GM12878 (cell line): ENCODE measurements at regions not wholly inside any gene's neighbourhood (a gene's known extent, or its start where the extent isn't known, plus 50 kb on each side); places are given as distances from the start of the nearest gene placed in this dataset.

Experiments
- ATAC-seq: fragments of 200-7000 bp; cut with Tn5 transposase; 3 replicates; pipeline ENCODE4 v1.9.1; 2020; ENCODE audit warnings: mild to moderate bottlenecking, moderate library complexity
- BruUV-seq: library from RNA; stranded (reverse); fragments of 400-500 nt; replicated peaks from 2 replicates; lab custom pipeline; 2021; lab: Mats Ljungman, UMichigan
- CTCF ChIA-PET: fragments of 300-600 bp; sonication (Branson Sonifier 250); formaldehyde crosslinking; extraction: SDS; loops from one replicate; lab custom pipeline; 2021; ENCODE audit warnings: inconsistent platforms; lab: Yijun Ruan, JAX
- POLR2A ChIA-PET: fragments of 350-600 bp; formaldehyde crosslinking; extraction: SDS; loops from one replicate; lab custom pipeline; 2021; ENCODE audit warnings: inconsistent platforms; lab: Charles Lee
- RAD21 ChIA-PET: fragments of 300-600 bp; sonication (Branson Sonifier 250); formaldehyde crosslinking; loops from one replicate; lab custom pipeline; 2023; ENCODE audit warnings: antibody characterized with exemption; ENCODE audit not compliant: unreplicated experiment; lab: Charles Lee
- SMC1A ChIA-PET: fragments of 300-600 bp; sonication (Branson Sonifier 250); formaldehyde crosslinking; loops from one replicate; lab custom pipeline; 2023; ENCODE audit not compliant: unreplicated experiment, uncharacterized antibody; lab: Charles Lee
- DNase-seq: peaks from one replicate; pipeline ENCODE4 v3.0.0-alpha.2; 2011; ENCODE audit warnings: low read depth, low spot score
- FAIRE-seq: peaks from 3 replicates; lab custom pipeline; 2011; peaks lifted over from hg19 to GRCh38; lab: Jason Lieb, UNC
- H2AFZ ChIP-seq: 2 replicates; pipeline ENCODE4 v1.6.0; 2011; ENCODE audit warnings: low read depth, low read length, control low read depth; ENCODE audit not compliant: control insufficient read depth
- H3K27ac ChIP-seq: 2 replicates; pipeline ENCODE4 v1.5.1; 2011; ENCODE audit warnings: control low read depth; ENCODE audit not compliant: control insufficient read depth, insufficient read depth
- H3K27me3 ChIP-seq, 2 experiments: replicated peaks in 1 of 2; 2 replicates each; pipeline versions ENCODE4 v1.6.0 to v1.6.1; 2011; ENCODE audit warnings: low read length in 1 of 2; ENCODE audit not compliant: control insufficient read depth in 2 of 2, insufficient read depth in 2 of 2
- H3K36me3 ChIP-seq, 2 experiments: 2 replicates each; pipeline ENCODE4 v1.5.1; 2011; ENCODE audit warnings: low read length in 1 of 2; ENCODE audit not compliant: control insufficient read depth in 2 of 2, insufficient read depth in 2 of 2
- H3K4me1 ChIP-seq: 2 replicates; pipeline ENCODE4 v1.6.1; 2011; ENCODE audit warnings: mild to moderate bottlenecking, low read length, moderate library complexity, mixed read lengths; ENCODE audit not compliant: control insufficient read depth, insufficient read depth
- H3K4me2 ChIP-seq: 2 replicates; pipeline ENCODE4 v1.6.0; 2011; ENCODE audit warnings: control low read depth; ENCODE audit not compliant: control insufficient read depth, insufficient read depth
- H3K4me3 ChIP-seq: fragments of 200-600 bp; sonication (generic); 2 replicates; pipeline ENCODE4 v1.5.1; 2016
- H3K79me2 ChIP-seq: 2 replicates; pipeline ENCODE4 v1.6.0; 2011; ENCODE audit warnings: low read length; ENCODE audit not compliant: control insufficient read depth, insufficient read depth
- H3K9ac ChIP-seq: 2 replicates; pipeline ENCODE4 v1.8.0; 2011; ENCODE audit warnings: low read length, control low read depth, mixed read lengths; ENCODE audit not compliant: control insufficient read depth, insufficient read depth
- H3K9me3 ChIP-seq: replicated peaks from 3 replicates; pipeline ENCODE4 v1.5.1; 2011; ENCODE audit warnings: mild to moderate bottlenecking, low read length; ENCODE audit not compliant: control insufficient read depth, insufficient read depth
- H4K20me1 ChIP-seq: 2 replicates; pipeline ENCODE4 v1.6.0; 2011; ENCODE audit not compliant: control insufficient read depth, insufficient read depth
- EP300 ChIP-seq, 2 experiments: fragments of 150-350 bp in 1 of 2; IDR thresholded peaks; 2 replicates each; pipeline ENCODE4 v1.6.1; 2011 to 2012; ENCODE audit warnings: low read depth in 2 of 2, low read length in 2 of 2, borderline replicate concordance in 1 of 2, improper control_type of control experiment in 1 of 2, inconsistent platforms in 1 of 2; ENCODE audit not compliant: control insufficient read depth in 1 of 2
- ETV6 ChIP-seq, 2 experiments: fragments of 450-650 bp in 1 of 2; IDR thresholded peaks in 1 of 2; conservative IDR thresholded peaks in 1 of 2; 2 replicates each; pipeline ENCODE4 v1.6.1; 2014; ENCODE audit warnings: antibody characterized with exemption in 1 of 2, borderline replicate concordance in 1 of 2, low read depth in 1 of 2, mild to moderate bottlenecking in 1 of 2, moderate library complexity in 1 of 2
- GATAD2B ChIP-seq: fragments of 450-650 bp; conservative IDR thresholded peaks from 2 replicates; pipeline ENCODE4 v1.6.1; 2017; ENCODE audit warnings: low read depth, mild to moderate bottlenecking, moderate library complexity
- IRF4 ChIP-seq: IDR thresholded peaks from 2 replicates; pipeline ENCODE4 v1.6.1; 2011; ENCODE audit warnings: low read depth, low read length
- MEF2B ChIP-seq: fragments of 450-650 bp; IDR thresholded peaks from 2 replicates; pipeline ENCODE4 v1.6.1; 2018; ENCODE audit warnings: mild to moderate bottlenecking, moderate library complexity; ENCODE audit not compliant: partially characterized antibody, poor library complexity, severe bottlenecking
- NFYA ChIP-seq: IDR thresholded peaks from 2 replicates; pipeline ENCODE4 v1.6.1; 2011; ENCODE audit warnings: low read depth, mild to moderate bottlenecking, low read length, improper control_type of control experiment, borderline replicate concordance
- RCOR1 ChIP-seq: conservative IDR thresholded peaks from 2 replicates; pipeline ENCODE4 v1.6.1; 2012; ENCODE audit warnings: low read depth, low read length, improper control_type of control experiment
- SIN3A ChIP-seq: IDR thresholded peaks from 2 replicates; pipeline ENCODE4 v1.6.1; 2012; ENCODE audit warnings: low read depth, low read length, improper control_type of control experiment
- TARDBP ChIP-seq: IDR thresholded peaks from 2 replicates; pipeline ENCODE4 v1.6.1; 2016; ENCODE audit warnings: borderline replicate concordance
- ZNF207 ChIP-seq: fragments of 450-650 bp; IDR thresholded peaks from 2 replicates; pipeline ENCODE4 v1.6.1; 2014; ENCODE audit warnings: antibody characterized with exemption, mild to moderate bottlenecking, borderline replicate concordance
- ZNF217 ChIP-seq: fragments of 450-650 bp; IDR thresholded peaks from 2 replicates; pipeline ENCODE4 v1.6.1; 2017; ENCODE audit warnings: antibody characterized with exemption, mild to moderate bottlenecking
- WGBS: methylation state at CpG from one replicate; pipeline ENCODE4 v1.1.6; 2016; ENCODE audit warnings: low lambda C conversion rate; ENCODE audit not compliant: insufficient replicate concordance, insufficient coverage; ENCODE audit errors: missing lambda C conversion rate; 5-methylcytosine and 5-hydroxymethylcytosine counted together
- in situ Hi-C: fragments of 300-500 bp; cut with MboI; formaldehyde crosslinking; loops from 9 replicates; pipeline ENCODE4 v1.14.3; 2018; ENCODE audit warnings: mixed read lengths
- intact Hi-C: fragments of 100-400 bp; cut with micrococcal nuclease; formaldehyde crosslinking; loops from one replicate; pipeline ENCODE4 v1.14.2; 2022; ENCODE audit not compliant: unreplicated experiment
- TF ChIP-seq, protein P1 (sequence below): fragments of 450-650 bp; formaldehyde crosslinking; IDR thresholded peaks from 2 replicates; pipeline ENCODE4 v1.4.0; 2022; ENCODE audit warnings: mild to moderate bottlenecking, moderate library complexity
- TF ChIP-seq, protein P2 (sequence below): IDR thresholded peaks from 2 replicates; pipeline ENCODE4 v1.6.1; 2012; ENCODE audit warnings: low read depth, low read length, improper control_type of control experiment
- TF ChIP-seq, protein P3 (sequence below), 3 experiments: IDR thresholded peaks in 2 of 3; conservative IDR thresholded peaks in 1 of 3; 2 replicates each; pipeline ENCODE4 v1.5.1; 2011; ENCODE audit warnings: low read depth in 3 of 3, low read length in 3 of 3, mild to moderate bottlenecking in 3 of 3, control low read depth in 2 of 3, moderate library complexity in 2 of 3, inconsistent platforms in 1 of 3, mixed read lengths in 1 of 3; ENCODE audit not compliant: control insufficient read depth in 2 of 3, insufficient read depth in 1 of 3; ENCODE audit errors: extremely low read depth in 1 of 3
- TF ChIP-seq, protein P4 (sequence below): IDR thresholded peaks from 2 replicates; pipeline ENCODE4 v1.6.1; 2011; ENCODE audit warnings: mild to moderate bottlenecking, low read depth, low read length, moderate library complexity; ENCODE audit not compliant: insufficient replicate concordance

DNA sequence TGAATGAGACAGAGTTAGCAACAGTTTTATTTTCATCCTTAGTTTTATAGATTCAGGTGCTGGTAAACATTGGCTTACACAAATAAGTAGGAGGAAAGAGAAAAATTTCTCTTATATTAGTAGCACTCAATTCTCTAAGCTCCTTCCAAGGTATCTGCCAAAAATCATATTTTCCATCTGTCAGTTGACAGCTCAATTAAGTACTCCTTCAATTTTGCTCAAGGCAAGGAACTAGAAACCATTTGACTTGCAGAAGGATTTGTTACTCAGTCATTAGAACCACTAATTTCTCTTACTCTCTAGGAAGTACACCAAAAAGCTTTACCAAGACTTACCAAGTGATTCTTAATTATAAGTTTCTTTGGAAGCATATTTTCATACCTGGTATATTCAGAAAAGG is 101.4 kb upstream of the ATP8B1 start (continued):
- TF ChIP-seq, protein P1, sequence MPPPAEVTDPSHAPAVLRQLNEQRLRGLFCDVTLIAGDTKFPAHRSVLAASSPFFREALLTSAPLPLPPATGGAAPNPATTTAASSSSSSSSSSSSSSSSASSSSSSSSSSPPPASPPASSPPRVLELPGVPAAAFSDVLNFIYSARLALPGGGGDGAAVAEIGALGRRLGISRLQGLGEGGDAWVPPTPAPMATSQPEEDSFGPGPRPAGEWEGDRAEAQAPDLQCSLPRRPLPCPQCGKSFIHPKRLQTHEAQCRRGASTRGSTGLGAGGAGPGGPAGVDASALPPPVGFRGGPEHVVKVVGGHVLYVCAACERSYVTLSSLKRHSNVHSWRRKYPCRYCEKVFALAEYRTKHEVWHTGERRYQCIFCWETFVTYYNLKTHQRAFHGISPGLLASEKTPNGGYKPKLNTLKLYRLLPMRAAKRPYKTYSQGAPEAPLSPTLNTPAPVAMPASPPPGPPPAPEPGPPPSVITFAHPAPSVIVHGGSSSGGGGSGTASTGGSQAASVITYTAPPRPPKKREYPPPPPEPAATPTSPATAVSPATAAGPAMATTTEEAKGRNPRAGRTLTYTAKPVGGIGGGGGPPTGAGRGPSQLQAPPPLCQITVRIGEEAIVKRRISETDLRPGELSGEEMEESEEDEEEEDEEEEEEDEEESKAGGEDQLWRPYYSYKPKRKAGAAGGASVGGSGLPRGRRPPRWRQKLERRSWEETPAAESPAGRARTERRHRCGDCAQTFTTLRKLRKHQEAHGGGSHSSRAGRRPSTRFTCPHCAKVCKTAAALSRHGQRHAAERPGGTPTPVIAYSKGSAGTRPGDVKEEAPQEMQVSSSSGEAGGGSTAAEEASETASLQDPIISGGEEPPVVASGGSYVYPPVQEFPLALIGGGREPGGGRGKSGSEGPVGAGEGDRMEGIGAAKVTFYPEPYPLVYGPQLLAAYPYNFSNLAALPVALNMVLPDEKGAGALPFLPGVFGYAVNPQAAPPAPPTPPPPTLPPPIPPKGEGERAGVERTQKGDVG (CRISPR knock-in tag) = no peak
- no peak for TF ChIP-seq ZNF207
- no peak for TF ChIP-seq GATAD2B
- TF ChIP-seq SIN3A = no peak

DNA sequence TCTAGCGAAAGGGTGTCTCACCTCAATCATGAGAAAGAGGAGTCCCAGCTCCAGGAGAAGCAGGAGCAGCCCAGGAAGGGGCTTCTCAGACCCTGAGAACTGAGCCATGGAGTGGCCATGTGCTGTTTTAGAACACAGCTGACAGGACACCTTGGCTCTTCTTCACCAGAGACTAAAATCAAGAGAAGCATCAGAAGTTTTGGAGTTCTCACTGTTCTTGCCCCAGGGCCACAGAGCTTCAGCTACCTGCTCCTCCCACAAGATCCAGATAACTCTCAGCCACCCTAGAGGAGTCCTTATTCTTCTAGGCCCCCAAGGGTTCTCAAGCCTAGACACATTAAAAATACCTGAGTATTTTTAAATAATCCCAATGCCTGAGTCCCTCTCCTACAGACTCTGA is 99.6 kb upstream of the ATP8B1 start:
- DNase-seq = no peak
- Histone ChIP-seq H2AFZ (no peak overlapping the region), H3K9me3 (no peaks in the 10 kb centered on the region), H4K20me1 (no peaks in the 10 kb centered on the region), H3K27me3 (peaks cover 0 to 1% of the 10 kb centered on the region in 2 experiments; a peak in 2 of 4 replicates), H3K27ac (no peak overlapping the region), H3K4me3 (no peak overlapping the region), H3K4me2 (no peak overlapping the region), H3K36me3 (no peaks in the 10 kb centered on the region), H3K9ac (no peak overlapping the region), H3K4me1 (no peaks in the 10 kb centered on the region), H3K79me2 (no peaks in the 10 kb centered on the region)
- BruUV-seq = no TSS peak
- ChIA-PET RAD21 (no interaction called here), CTCF (interaction anchor here (0.8 to 1.0 kb wide), 2 partner anchors 9 to 21 kb away, joined by 3 to 4 read pairs; no protein-coding TSS in a partner anchor), SMC1A (no interaction called here), POLR2A (no interaction called here)
- in situ Hi-C loops = no loop called here
- no peak for ATAC-seq
- no peak for FAIRE-seq
- intact Hi-C loops = no loop called here
- 50% methylated on average over 1 of the region's 1 CpG for WGBS
- no peak for TF ChIP-seq ETV6 (conservative IDR thresholded peaks at IDR 0.05 in 1 of 2, IDR thresholded peaks at IDR 0.05 in 1 of 2; ENCODE audit: borderline replicate concordance in 1 of 2, low read depth in 1 of 2)
- TF ChIP-seq, protein P2, sequence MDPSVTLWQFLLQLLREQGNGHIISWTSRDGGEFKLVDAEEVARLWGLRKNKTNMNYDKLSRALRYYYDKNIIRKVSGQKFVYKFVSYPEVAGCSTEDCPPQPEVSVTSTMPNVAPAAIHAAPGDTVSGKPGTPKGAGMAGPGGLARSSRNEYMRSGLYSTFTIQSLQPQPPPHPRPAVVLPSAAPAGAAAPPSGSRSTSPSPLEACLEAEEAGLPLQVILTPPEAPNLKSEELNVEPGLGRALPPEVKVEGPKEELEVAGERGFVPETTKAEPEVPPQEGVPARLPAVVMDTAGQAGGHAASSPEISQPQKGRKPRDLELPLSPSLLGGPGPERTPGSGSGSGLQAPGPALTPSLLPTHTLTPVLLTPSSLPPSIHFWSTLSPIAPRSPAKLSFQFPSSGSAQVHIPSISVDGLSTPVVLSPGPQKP = no peak
- no peak for TF ChIP-seq NFYA
- no peak for TF ChIP-seq MEF2B
- no peak for TF ChIP-seq IRF4
- TF ChIP-seq EP300 (IDR thresholded peaks at IDR 0.05; ENCODE audit: borderline replicate concordance in 1 of 2, control insufficient read depth in 1 of 2, low read depth in 2 of 2, low read length in 2 of 2) = no peak
- TF ChIP-seq ZNF217 = no peak
- TF ChIP-seq, protein P3, sequence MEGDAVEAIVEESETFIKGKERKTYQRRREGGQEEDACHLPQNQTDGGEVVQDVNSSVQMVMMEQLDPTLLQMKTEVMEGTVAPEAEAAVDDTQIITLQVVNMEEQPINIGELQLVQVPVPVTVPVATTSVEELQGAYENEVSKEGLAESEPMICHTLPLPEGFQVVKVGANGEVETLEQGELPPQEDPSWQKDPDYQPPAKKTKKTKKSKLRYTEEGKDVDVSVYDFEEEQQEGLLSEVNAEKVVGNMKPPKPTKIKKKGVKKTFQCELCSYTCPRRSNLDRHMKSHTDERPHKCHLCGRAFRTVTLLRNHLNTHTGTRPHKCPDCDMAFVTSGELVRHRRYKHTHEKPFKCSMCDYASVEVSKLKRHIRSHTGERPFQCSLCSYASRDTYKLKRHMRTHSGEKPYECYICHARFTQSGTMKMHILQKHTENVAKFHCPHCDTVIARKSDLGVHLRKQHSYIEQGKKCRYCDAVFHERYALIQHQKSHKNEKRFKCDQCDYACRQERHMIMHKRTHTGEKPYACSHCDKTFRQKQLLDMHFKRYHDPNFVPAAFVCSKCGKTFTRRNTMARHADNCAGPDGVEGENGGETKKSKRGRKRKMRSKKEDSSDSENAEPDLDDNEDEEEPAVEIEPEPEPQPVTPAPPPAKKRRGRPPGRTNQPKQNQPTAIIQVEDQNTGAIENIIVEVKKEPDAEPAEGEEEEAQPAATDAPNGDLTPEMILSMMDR (IDR thresholded peaks at IDR 0.05 in 2 of 3, conservative IDR thresholded peaks at IDR 0.05 in 1 of 3; ENCODE audit: control insufficient read depth in 2 of 3, extremely low read depth in 1 of 3, insufficient read depth in 1 of 3, low read depth in 3 of 3, low read length in 3 of 3) = no peak
- TF ChIP-seq RCOR1 = no peak
- TF ChIP-seq TARDBP = no peak
- TF ChIP-seq, protein P4, sequence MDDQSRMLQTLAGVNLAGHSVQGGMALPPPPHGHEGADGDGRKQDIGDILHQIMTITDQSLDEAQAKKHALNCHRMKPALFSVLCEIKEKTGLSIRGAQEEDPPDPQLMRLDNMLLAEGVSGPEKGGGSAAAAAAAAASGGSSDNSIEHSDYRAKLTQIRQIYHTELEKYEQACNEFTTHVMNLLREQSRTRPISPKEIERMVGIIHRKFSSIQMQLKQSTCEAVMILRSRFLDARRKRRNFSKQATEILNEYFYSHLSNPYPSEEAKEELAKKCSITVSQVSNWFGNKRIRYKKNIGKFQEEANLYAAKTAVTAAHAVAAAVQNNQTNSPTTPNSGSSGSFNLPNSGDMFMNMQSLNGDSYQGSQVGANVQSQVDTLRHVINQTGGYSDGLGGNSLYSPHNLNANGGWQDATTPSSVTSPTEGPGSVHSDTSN = no peak
